Suprapubic skin (tissue), 3 donors: ENCODE measurements at regions not wholly inside any gene's neighbourhood (a gene's known extent, or its start where the extent isn't known, plus 50 kb on each side); places are given as distances from the start of the nearest gene placed in this dataset.

Source experiments
- POLR2AphosphoS5 ChIP-seq, 3 donors: sonication (generic); formaldehyde crosslinking; IDR thresholded peaks; one replicate each; pipeline ENCODE4 v1.6.1; 2017; ENCODE audit warnings: antibody characterized with exemption in 3 of 3
- TF ChIP-seq, protein P1 (sequence below), 2 donors: fragments of 200-600 bp in 1 of 2; fragments of 450-650 bp in 1 of 2; sonication (generic) in 1 of 2; IDR thresholded peaks; one replicate each; pipeline ENCODE4 v1.5.1; 2016 to 2019; ENCODE audit warnings: antibody characterized with exemption in 2 of 2, mild to moderate bottlenecking in 1 of 2, moderate library complexity in 1 of 2

DNA sequence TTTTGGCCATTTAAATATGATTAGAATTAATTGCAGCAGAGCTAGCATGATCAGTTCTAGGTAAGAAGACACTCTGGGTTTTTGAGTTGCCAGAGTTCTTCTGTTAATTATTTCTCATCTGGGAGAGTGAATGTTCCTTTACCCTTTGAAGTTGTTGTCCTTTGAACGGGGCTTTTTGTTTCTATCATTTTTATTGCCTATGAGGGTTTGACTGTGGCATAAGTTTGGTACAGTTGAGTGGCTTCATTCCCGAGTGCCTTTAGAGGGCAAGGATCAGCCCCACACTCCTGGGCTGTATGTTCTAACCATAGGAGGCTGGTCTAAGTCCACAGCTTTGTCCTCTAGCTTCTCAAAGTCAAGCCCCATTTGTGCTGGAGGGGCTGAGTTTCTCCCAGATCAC is 804.3 kb downstream of the KCNJ3 start:
- TF ChIP-seq, protein P1, sequence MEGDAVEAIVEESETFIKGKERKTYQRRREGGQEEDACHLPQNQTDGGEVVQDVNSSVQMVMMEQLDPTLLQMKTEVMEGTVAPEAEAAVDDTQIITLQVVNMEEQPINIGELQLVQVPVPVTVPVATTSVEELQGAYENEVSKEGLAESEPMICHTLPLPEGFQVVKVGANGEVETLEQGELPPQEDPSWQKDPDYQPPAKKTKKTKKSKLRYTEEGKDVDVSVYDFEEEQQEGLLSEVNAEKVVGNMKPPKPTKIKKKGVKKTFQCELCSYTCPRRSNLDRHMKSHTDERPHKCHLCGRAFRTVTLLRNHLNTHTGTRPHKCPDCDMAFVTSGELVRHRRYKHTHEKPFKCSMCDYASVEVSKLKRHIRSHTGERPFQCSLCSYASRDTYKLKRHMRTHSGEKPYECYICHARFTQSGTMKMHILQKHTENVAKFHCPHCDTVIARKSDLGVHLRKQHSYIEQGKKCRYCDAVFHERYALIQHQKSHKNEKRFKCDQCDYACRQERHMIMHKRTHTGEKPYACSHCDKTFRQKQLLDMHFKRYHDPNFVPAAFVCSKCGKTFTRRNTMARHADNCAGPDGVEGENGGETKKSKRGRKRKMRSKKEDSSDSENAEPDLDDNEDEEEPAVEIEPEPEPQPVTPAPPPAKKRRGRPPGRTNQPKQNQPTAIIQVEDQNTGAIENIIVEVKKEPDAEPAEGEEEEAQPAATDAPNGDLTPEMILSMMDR (IDR thresholded peaks at IDR 0.05), result no peak
- TF ChIP-seq POLR2AphosphoS5 (IDR thresholded peaks at IDR 0.05), result no peak
